ENCODE measurements at regions not wholly inside any gene's neighbourhood (a gene's known extent, or its start where the extent isn't known, plus 50 kb on each side); places are given as distances from the start of the nearest gene placed in this dataset.
"Not testable (repeated sequence)": the region's sequence is repeated elsewhere in the genome, so short reads cannot be mapped to it uniquely, and the experiment has no call there.

DNA sequence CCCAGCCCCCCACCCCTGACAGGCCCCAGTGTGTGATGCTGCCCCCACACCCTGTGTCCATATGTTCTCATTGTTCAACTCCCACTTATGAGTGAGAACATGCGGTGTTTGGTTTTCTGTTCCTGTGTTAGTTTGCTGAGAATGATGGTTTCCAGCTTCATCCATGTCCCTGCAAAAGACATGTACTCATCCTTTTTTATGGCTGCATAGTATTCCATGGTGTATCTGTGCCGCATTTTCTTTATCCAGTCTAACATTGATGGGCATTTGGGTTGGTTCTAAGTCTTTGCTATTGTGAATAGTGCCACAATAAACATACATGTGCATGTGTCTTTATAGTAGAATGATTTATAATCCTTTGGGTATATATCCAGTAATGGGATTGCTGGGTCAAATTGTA is 122.1 kb upstream of the TAF11L2 start:
- TF ChIP-seq, protein P1, sequence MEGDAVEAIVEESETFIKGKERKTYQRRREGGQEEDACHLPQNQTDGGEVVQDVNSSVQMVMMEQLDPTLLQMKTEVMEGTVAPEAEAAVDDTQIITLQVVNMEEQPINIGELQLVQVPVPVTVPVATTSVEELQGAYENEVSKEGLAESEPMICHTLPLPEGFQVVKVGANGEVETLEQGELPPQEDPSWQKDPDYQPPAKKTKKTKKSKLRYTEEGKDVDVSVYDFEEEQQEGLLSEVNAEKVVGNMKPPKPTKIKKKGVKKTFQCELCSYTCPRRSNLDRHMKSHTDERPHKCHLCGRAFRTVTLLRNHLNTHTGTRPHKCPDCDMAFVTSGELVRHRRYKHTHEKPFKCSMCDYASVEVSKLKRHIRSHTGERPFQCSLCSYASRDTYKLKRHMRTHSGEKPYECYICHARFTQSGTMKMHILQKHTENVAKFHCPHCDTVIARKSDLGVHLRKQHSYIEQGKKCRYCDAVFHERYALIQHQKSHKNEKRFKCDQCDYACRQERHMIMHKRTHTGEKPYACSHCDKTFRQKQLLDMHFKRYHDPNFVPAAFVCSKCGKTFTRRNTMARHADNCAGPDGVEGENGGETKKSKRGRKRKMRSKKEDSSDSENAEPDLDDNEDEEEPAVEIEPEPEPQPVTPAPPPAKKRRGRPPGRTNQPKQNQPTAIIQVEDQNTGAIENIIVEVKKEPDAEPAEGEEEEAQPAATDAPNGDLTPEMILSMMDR (IDR thresholded peaks at IDR 0.05; ENCODE audit: insufficient read depth, low read length, poor library complexity, severe bottlenecking), result not testable (repeated sequence)
- TF ChIP-seq EZH2phosphoT487 (conservative IDR thresholded peaks at IDR 0.05; ENCODE audit: low read length), result not testable (repeated sequence)

All from SU-DHL-6 (cell line).